GM12873 (cell line): ENCODE measurements at regions not wholly inside any gene's neighbourhood (a gene's known extent, or its start where the extent isn't known, plus 50 kb on each side); places are given as distances from the start of the nearest gene placed in this dataset.

Experiments
- CTCF ChIP-seq: IDR thresholded peaks from 2 replicates; pipeline ENCODE4 v1.5.1; 2012; ENCODE audit warnings: low read depth, mild to moderate bottlenecking, moderate library complexity, low read length, control low read depth; ENCODE audit not compliant: insufficient read depth; ENCODE audit errors: missing control alignments

DNA sequence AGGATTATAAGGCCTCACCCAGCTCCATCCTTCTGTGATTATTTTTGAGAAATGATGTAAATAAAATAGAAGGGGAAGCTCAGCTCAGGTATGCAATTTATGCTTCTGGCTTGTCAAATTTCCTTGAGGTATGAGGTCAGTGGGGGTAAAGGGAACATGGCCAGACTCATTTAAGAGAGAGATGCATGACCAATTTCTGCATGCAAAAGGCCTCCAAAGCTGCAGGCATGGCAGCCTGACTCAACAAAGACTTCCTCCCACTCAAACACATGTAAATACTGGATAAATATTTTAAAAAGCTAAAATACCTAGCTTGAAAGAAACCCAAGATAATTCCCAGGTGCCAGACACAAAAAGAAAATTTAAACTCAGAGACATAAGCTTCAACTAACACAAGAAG is 101.4 kb upstream of the SLC1A3 start:
- TF ChIP-seq CTCF, result no peak

GRCh38 chr5:36507332-36507952 is 99.0 kb upstream of the SLC1A3 start:
- TF ChIP-seq CTCF, result peak; percentile 86

- no peak for TF ChIP-seq CTCF
These were observed 86.5 kb upstream of the SLC1A3 start for GRCh38 chr5:36519881-36520280.

- TF ChIP-seq CTCF, result no peak
These were observed 85.2 kb upstream of the SLC1A3 start for GRCh38 chr5:36521219-36521618.

DNA sequence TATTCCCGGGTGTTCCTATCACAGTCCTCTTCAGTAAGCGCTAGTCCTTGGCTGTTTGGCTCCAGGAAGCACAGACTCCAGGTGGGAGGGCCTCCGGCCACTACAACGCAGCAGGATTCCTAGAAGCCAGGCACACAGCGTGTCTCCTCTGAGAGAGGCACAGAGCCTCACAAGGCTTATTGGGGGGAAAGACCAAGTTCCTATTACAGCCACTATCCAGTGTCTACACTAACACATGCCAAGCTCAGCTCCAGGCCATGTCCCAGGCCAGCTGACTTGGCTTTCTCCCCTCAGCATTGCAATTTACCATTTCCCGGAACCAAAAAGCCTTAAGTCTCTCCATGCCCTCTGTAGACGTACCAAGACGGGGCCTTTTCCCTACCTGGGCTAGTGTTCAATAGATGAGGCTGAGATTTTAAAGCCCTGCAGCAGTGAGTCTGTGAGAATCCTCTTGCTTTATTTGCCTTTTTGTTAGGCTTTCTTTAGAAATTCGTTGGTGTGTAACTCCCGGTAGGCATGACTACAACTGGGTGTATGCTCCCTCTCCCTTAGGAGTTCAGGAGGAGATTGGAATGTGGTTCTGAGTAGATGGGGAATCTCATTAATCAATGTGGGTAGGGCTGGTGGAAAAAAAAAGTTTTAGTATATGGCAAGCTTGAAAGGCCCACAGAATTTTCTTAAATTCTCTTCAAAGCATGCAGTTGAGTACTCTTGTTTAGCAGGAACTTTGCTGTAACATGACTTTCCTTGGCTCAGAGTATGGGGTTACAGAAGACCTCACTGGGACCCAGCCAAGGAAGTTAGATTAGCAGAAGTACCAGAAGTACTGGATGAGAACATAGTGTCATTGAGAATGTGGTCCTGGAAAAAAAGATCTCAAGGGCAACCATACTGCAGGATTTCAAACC is 84.3 kb upstream of the SLC1A3 start:
- no peak for TF ChIP-seq CTCF

DNA sequence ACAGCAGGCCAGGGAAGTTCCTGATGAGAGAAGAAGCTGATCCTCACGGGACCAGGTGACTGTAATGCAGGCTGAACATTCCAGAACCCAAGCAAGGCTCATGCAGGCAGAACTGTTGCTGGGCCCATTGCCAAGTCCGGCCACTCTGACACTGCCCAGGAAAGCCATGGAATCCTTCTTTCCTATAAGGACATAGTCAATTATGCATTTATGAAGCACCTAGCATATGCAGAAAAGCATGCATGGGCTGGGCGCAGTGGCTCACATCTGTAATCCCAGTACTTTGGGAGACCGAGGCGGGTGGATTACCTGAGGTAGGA is 83.7 kb upstream of the SLC1A3 start:
- no peak for TF ChIP-seq CTCF

DNA sequence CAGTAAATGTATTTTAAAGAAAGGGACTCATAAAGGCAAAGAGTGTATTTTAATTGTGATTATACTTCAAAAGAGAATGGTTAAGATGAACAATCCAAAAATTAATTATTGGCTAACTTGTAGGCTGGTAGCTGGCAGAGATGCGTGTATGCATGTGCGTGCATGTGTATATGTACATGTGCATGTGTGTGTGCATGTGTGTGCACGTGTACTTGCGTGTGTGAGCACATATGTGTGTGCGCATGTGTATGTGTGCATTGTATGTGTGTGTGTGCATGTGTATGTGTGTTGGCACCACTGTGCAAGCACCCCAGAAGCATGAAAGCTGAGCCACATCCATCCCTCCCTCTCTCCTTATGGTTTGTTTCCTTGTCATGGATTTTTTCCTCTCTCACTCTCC is 83.0 kb upstream of the SLC1A3 start:
- no peak for TF ChIP-seq CTCF
